ENCODE measurements at regions not wholly inside any gene's neighbourhood (a gene's known extent, or its start where the extent isn't known, plus 50 kb on each side); places are given as distances from the start of the nearest gene placed in this dataset.

DNA sequence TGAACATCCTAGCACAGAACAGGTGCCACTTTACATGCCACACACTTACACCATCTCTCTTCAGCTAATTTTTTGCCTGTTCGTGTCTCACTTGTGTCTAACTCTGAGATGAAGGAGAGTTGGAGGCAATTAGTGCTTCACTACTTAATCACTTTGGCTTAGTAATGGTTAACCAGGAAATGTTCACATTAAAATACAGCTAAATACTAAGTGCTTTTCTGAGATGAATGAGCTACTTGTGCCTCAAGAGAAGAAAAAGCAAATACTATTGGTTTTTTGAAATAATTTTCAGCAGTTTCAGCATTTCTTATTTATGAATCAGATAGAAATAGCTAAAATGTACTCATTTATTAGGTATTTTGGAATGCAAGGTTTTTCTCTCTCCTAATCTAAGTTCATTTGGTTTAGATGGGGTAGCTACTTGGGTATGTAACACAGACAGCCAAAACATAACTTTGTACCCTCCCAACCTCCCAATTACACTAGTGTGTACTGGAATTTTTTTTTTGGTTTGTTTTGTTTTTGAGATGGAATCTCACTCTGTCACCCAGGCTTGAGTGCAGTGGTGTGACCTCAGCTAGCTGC lies 1474.1 kb upstream of the SEL1L start:
- no peaks in the 10 kb centered on the region for H3K36me3 ChIP-seq (ENCODE audit: insufficient read depth, low read length)
- no peak overlapping the region for H3K4me3 ChIP-seq (ENCODE audit: low read length)
- no peak for TF ChIP-seq EZH2 (IDR thresholded peaks at IDR 0.05; ENCODE audit: borderline replicate concordance, insufficient read depth, low read length, poor library complexity, severe bottlenecking)
- no peak for TF ChIP-seq POLR2AphosphoS5 (IDR thresholded peaks at IDR 0.05)
- no peak for TF ChIP-seq TAF1 (IDR thresholded peaks at IDR 0.05; ENCODE audit: low read depth)
- TF ChIP-seq RAD21 (conservative IDR thresholded peaks at IDR 0.05), result no peak
- no peak for TF ChIP-seq SMC3 (conservative IDR thresholded peaks at IDR 0.05; ENCODE audit: poor library complexity)
- TF ChIP-seq, protein P1, sequence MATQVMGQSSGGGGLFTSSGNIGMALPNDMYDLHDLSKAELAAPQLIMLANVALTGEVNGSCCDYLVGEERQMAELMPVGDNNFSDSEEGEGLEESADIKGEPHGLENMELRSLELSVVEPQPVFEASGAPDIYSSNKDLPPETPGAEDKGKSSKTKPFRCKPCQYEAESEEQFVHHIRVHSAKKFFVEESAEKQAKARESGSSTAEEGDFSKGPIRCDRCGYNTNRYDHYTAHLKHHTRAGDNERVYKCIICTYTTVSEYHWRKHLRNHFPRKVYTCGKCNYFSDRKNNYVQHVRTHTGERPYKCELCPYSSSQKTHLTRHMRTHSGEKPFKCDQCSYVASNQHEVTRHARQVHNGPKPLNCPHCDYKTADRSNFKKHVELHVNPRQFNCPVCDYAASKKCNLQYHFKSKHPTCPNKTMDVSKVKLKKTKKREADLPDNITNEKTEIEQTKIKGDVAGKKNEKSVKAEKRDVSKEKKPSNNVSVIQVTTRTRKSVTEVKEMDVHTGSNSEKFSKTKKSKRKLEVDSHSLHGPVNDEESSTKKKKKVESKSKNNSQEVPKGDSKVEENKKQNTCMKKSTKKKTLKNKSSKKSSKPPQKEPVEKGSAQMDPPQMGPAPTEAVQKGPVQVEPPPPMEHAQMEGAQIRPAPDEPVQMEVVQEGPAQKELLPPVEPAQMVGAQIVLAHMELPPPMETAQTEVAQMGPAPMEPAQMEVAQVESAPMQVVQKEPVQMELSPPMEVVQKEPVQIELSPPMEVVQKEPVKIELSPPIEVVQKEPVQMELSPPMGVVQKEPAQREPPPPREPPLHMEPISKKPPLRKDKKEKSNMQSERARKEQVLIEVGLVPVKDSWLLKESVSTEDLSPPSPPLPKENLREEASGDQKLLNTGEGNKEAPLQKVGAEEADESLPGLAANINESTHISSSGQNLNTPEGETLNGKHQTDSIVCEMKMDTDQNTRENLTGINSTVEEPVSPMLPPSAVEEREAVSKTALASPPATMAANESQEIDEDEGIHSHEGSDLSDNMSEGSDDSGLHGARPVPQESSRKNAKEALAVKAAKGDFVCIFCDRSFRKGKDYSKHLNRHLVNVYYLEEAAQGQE (IDR thresholded peaks at IDR 0.05; ENCODE audit: borderline replicate concordance), result no peak
- TF ChIP-seq MXI1 (conservative IDR thresholded peaks at IDR 0.05; ENCODE audit: poor library complexity, severe bottlenecking), result no peak
- TF ChIP-seq EP300 (conservative IDR thresholded peaks at IDR 0.05; ENCODE audit: poor library complexity, severe bottlenecking), result no peak
- no peaks in the 10 kb centered on the region for H3F3A ChIP-seq (ENCODE audit: insufficient read depth, low read length, poor library complexity, severe bottlenecking)
- H3K4me2 ChIP-seq (ENCODE audit: low read length), result no peak overlapping the region
- no peaks in the 10 kb centered on the region for H4K20me1 ChIP-seq (ENCODE audit: insufficient read depth)
- no peaks in the 10 kb centered on the region for H3K27me3 ChIP-seq (ENCODE audit: insufficient read depth, low read depth, low read length)
- H3K79me2 ChIP-seq (replicated peaks; ENCODE audit: insufficient read depth, low read length), result no peaks in the 10 kb centered on the region
- no peaks in the 10 kb centered on the region for H3K9me3 ChIP-seq (ENCODE audit: low read length)
- no peaks in the 10 kb centered on the region for H3K9me2 ChIP-seq (ENCODE audit: insufficient read depth, low read length)
- H2AFZ ChIP-seq (ENCODE audit: low read depth, low read length), result no peak overlapping the region
- H3K27ac ChIP-seq (ENCODE audit: low read length), result no peak overlapping the region
- no peak overlapping the region for H3K9ac ChIP-seq (ENCODE audit: low read length)

DNA sequence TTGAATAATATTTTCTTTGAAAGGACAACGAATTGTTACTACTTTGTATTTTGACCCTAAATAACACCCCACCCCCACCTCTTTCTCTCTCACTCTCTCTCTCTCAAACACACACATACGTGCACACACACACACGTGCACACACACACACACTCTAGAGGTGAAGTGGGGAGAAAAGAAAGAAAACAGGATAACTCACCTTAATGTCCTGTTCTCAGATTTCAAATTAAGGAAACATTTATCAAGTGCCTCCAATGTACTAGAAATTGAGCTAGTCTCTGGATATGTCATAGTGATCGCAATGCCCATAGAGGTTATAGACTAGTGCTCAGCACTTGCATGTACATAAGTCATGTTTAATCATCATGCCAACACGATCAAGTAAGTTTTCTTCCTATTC lies 1483.6 kb upstream of the SEL1L start:
- TF ChIP-seq EP300 (conservative IDR thresholded peaks at IDR 0.05; ENCODE audit: poor library complexity, severe bottlenecking), result no peak
- no peak for TF ChIP-seq EZH2 (IDR thresholded peaks at IDR 0.05; ENCODE audit: borderline replicate concordance, insufficient read depth, low read length, poor library complexity, severe bottlenecking)
- TF ChIP-seq TAF1 (IDR thresholded peaks at IDR 0.05; ENCODE audit: low read depth), result no peak
- TF ChIP-seq MXI1 (conservative IDR thresholded peaks at IDR 0.05; ENCODE audit: poor library complexity, severe bottlenecking), result no peak
- TF ChIP-seq POLR2AphosphoS5 (IDR thresholded peaks at IDR 0.05), result no peak
- TF ChIP-seq SMC3 (conservative IDR thresholded peaks at IDR 0.05; ENCODE audit: poor library complexity), result no peak
- TF ChIP-seq, protein P2, sequence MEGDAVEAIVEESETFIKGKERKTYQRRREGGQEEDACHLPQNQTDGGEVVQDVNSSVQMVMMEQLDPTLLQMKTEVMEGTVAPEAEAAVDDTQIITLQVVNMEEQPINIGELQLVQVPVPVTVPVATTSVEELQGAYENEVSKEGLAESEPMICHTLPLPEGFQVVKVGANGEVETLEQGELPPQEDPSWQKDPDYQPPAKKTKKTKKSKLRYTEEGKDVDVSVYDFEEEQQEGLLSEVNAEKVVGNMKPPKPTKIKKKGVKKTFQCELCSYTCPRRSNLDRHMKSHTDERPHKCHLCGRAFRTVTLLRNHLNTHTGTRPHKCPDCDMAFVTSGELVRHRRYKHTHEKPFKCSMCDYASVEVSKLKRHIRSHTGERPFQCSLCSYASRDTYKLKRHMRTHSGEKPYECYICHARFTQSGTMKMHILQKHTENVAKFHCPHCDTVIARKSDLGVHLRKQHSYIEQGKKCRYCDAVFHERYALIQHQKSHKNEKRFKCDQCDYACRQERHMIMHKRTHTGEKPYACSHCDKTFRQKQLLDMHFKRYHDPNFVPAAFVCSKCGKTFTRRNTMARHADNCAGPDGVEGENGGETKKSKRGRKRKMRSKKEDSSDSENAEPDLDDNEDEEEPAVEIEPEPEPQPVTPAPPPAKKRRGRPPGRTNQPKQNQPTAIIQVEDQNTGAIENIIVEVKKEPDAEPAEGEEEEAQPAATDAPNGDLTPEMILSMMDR (IDR thresholded peaks at IDR 0.05; ENCODE audit: poor library complexity, severe bottlenecking), result no peak
- TF ChIP-seq RAD21 (conservative IDR thresholded peaks at IDR 0.05), result no peak
- TF ChIP-seq, protein P1 (IDR thresholded peaks at IDR 0.05; ENCODE audit: borderline replicate concordance), result no peak
- Histone ChIP-seq H3K36me3 (ENCODE audit: insufficient read depth, low read length) (no peaks in the 10 kb centered on the region), H3K9me2 (ENCODE audit: insufficient read depth, low read length) (no peaks in the 10 kb centered on the region), H3K27ac (ENCODE audit: low read length) (no peak overlapping the region), H2AFZ (ENCODE audit: low read depth, low read length) (no peak overlapping the region), H3K4me3 (ENCODE audit: low read length) (no peak overlapping the region), H4K20me1 (ENCODE audit: insufficient read depth) (no peaks in the 10 kb centered on the region), H3K4me2 (ENCODE audit: low read length) (no peak overlapping the region), H3K79me2 (replicated peaks; ENCODE audit: insufficient read depth, low read length) (no peaks in the 10 kb centered on the region), H3K9me3 (ENCODE audit: low read length) (no peaks in the 10 kb centered on the region), H3K27me3 (ENCODE audit: insufficient read depth, low read depth, low read length) (no peaks in the 10 kb centered on the region), H3K9ac (ENCODE audit: low read length) (no peak overlapping the region), H3F3A (ENCODE audit: insufficient read depth, low read length, poor library complexity, severe bottlenecking) (no peaks in the 10 kb centered on the region)
